ENCODE measurements at regions not wholly inside any gene's neighbourhood (a gene's known extent, or its start where the extent isn't known, plus 50 kb on each side); places are given as distances from the start of the nearest gene placed in this dataset.

DNA sequence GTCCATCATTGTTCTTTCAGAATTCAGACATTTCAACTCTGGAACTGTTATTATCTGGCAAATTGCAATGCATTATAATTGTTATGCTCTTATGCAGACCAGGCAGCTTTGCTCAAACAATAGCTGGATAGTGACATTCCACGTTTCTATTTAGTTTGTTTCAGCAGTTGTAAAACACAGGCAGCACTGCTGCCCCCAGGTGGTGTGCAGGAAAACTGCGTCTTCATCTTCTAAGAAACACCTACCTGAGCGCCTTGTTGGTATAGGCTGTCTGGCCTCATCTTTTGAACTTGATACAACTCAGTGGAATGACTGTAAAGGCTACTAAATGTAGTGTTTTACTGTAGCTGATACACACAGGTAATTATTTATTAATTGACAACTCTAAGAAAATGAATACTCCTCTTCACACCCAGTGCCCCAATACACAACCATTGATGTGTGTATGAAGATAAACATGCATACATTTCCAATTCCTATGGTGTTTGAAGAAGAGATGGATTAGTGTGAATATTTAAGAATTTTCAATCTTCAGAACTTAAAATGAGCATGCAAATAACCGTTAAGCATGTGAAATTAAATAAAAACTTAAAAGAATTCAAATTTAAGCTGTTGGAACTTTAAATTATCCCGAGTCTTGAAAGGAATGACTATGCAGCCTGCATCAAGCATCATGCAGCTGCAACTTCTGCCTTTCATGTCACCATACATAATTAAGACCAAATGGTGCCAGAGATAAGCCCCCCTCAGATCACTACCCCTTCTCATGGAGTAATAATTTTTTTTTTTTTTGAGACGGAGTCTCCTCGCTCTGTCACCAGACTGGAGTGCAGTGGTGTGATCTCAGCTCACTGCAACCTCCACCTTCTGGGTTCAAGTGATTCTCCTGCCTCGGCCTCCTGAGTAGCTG, 85.6 kb downstream of the CD8B2 start:
- no peak for DNase-seq (ENCODE audit: low read depth in 2 of 2)

DNA sequence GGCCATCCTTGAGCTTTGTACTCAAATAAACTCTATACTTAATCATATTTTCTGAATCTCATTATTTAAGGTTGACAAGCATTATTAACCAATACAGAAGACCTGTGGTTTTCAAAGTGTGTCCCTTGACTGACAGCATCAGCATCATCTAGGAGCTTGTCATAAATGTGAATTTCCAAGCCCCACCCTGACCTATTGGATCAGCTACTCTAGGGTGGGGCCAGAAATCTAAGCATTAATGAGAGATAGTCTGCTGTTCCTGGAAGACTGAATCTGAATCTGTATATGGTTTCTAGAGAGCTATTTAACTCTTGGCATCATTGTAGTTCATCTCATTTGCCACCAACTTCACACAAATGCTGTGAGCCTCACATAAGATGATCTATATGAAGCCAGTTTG, 86.6 kb downstream of the CD8B2 start:
- DNase-seq (ENCODE audit: low read depth in 2 of 2), result no peak

DNA sequence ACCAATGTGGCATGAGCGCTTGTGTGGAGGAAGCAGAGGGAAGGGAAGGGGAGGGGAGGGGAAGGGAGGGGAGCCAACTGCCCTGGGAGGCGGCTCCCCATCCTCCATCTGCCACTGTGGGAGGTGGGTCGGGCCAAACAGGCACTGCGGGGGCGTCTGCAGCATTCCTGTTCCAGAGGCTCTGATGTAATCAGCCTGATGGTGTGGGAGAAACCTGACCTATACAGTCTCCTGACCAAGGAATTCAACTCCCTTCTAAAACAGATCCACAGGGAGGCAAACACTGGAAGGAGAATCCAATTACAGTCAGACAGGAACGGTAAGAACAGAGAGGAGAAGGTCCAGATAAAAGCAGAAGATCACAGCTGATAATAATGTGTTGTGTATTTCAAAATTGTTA, 88.8 kb downstream of the CD8B2 start:
- DNase-seq (ENCODE audit: low read depth in 2 of 2), result peak; percentile 15 to 22

DNA sequence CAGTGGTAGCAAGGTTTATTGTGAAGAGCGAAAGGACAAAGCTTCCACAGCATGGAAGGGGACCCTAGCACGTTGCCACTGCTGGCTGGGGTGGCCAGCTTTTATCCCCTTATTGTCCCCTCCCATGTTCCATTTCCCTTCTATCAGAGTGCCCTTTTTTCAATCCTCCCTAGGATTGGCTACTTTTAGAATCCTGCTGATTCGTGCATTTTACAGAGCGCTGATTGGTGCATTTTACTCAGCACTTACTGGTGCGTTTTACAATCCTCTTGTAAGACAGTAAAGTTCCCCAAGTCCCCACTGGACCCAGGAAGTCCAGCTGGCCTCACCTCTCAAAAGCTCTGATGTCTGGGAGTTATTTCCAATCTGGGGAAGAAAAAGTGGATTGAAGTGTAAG, 90.1 kb downstream of the CD8B2 start:
- no peak for DNase-seq (ENCODE audit: low read depth in 2 of 2)

GRCh38 chr2:106579750-106580197, 92.6 kb downstream of the CD8B2 start:
- DNase-seq (ENCODE audit: low read depth in 2 of 2), result no peak

GRCh38 chr2:106580241-106580640, 93.1 kb downstream of the CD8B2 start:
- no peak for DNase-seq (ENCODE audit: low read depth in 2 of 2)

DNA sequence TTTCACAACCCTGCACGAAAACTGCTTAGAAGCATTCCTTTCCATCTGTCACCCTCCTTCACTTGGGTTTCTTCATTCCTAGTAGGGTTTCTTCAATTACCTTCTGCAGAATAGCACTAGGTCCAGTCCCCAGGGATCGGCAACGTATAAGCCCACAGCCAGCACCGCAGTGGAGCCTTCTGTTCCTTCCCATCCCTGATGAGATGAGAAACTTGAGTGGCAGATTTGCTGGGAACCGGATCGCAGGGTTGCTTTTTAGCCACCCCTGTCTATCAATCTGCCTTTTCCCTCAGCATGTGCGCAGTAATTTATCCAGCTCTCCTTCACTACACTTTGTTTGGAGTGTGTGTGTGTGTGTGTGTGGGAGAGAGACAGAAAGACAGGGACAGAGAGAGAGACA, 94.2 kb downstream of the CD8B2 start:
- no peak for DNase-seq (ENCODE audit: low read depth in 2 of 2)

GRCh38 chr2:106581755-106582147, 94.6 kb downstream of the CD8B2 start:
- no peak for DNase-seq (ENCODE audit: low read depth in 2 of 2)

DNA sequence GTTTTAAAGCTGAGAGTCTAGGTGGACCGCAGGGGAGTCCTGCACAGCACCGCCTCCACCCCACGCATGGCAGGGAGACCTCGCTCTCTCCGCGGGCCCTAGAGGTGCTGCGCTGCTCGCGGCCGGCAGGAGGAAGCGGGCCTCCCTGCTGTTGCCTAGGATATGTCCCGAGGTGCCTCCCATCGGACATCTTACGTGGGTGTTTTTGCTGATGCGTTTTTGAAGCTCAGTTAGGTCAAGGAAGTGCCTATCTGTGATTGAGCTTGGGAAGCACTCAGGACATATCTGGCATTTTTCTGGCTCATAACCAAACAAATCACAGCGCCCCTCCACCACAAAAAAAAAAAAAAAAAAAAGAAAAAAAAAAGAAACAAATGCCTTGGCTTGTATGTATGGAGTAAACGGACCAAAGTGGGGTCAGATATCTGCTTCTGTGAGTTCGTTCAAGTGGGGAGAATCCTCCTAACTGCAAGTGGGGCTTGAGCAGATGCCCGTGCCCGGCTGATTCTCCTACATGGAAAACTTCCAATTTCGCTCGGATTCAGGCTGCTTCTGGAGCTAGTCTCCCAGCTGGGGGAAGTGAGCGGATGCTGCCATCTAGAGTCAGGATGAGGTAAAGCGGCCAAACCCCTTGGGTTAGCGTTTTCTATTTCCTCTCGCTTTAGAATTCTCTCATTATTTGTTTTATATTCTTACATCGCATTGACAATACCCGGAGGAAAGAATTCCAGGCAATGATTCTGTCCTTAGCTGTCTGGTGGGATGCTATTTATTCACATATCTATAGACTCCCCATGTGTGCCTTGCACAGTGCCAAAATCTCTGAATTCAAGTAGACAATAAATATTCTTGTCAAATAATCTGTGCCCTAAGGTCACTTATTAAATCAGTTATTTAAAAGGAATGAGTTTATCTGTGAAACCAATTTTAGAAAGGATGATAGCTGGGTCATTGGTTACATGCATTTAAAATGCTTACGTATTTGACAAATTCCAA, 95.3 kb downstream of the CD8B2 start:
- DNase-seq (ENCODE audit: low read depth in 2 of 2), result peak; percentile 52

- DNase-seq (ENCODE audit: low read depth in 2 of 2), result no peak
Observed at GRCh38 chr2:106584304-106584954, 97.3 kb downstream of the CD8B2 start.

GRCh38 chr2:106596844-106597243, 109.7 kb downstream of the CD8B2 start:
- no peak for DNase-seq (ENCODE audit: low read depth in 2 of 2)

DNA sequence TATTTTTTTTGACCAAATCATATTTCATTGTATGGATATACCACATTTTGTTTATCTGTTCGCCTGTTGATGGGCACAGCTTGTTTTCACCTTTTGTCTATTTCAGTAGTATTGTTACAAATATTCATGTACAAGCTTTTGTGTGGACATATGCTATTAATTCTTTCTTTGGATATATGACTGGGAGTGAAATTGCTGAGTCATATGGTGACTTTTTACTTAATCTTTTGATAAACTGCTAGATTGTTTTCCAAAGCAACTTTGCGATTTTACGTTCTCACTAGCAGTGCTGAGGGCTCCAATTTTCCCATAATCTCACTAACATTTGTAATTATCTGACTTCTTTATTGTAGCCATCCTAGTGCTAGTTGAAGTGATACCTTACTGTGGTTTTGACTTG, 112.4 kb downstream of the CD8B2 start:
- DNase-seq (ENCODE audit: low read depth in 2 of 2), result no peak

DNA sequence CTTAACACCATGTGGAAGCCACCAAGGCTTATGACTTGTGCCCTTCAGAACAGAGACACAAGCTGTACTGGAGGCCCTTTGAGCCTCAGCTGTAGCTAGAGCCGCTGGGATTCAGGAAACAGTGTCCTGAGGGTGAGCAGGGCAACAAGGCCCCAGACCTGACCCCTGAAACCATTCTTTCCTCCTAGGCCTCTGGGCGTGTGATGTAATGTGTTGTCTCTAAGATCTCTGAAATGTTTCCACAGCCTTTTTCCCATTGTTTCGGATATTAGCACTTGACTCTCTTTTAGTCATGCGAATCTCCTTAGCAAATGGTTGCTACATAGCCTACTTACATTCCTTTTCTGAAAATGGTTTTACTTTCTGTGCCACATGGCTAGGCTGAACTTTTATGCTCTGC, 114.9 kb downstream of the CD8B2 start:
- no peak for DNase-seq (ENCODE audit: low read depth in 2 of 2)

DNA sequence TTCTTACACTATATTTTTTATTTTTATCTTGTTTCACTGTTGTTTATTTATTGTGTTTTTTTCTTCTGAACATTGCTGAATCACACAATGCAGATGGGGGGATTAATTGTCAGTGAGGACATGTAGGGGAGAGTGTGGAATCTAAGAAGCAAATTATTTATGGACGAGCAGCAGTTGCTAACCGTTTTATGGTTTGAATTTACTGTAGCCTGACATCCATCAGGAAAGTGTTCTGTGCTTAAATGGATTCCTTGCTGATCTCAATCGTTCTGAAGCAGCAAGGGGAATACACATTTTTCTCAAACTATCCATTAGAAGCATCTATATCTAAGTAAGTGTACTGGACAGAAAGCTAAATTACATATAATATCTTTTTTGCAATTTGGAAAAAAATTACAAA, 119.5 kb downstream of the CD8B2 start:
- DNase-seq (ENCODE audit: low read depth in 2 of 2), result no peak

DNA sequence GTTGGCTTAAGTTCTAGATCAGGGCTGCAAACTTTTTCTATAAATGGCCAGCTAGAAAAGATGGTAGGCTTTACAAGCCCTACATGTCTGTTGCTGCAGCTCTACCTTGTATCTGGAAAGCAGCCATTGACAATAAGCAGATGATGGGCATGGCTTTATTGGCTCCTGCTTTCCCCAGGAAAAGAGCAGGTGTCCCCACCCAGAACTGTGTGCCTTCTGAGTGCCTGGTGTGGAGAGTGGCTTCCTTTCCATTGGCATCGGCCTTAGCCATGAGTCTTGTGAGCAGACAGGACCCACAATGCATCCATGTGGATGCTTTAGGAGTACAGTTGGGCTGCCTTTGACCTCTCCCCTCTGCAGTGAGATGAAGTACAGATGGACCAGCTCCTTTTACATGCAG, 120.2 kb downstream of the CD8B2 start:
- no peak for DNase-seq (ENCODE audit: low read depth in 2 of 2)

DNA sequence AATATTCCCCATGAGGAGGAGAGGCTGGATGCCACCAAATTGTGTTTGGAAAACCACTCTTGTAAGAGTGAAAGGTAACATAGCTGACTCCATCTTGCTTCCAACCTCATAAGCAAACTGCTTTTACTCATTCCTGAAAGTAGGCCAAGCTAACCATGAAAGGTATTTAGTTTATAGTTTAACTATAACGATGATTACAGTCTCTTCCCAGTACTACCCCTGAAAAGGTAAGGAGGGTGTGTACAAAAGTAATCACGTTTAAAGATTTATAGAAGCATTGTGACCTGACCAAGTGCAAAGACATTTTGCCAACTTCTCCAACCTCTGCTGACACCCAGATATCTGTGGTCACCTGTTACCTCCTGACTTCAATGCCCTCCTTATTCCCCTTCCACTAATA, 122.6 kb downstream of the CD8B2 start:
- DNase-seq (ENCODE audit: low read depth in 2 of 2), result no peak

- DNase-seq (ENCODE audit: low read depth in 2 of 2), result no peak
Observed at GRCh38 chr2:106614511-106615291, 127.5 kb downstream of the CD8B2 start.

- DNase-seq (ENCODE audit: low read depth in 2 of 2), result no peak
Observed at GRCh38 chr2:106618614-106619013, 131.4 kb downstream of the CD8B2 start.

- DNase-seq (ENCODE audit: low read depth in 2 of 2), result no peak
Observed at GRCh38 chr2:106623456-106623855, 136.3 kb downstream of the CD8B2 start.

DNA sequence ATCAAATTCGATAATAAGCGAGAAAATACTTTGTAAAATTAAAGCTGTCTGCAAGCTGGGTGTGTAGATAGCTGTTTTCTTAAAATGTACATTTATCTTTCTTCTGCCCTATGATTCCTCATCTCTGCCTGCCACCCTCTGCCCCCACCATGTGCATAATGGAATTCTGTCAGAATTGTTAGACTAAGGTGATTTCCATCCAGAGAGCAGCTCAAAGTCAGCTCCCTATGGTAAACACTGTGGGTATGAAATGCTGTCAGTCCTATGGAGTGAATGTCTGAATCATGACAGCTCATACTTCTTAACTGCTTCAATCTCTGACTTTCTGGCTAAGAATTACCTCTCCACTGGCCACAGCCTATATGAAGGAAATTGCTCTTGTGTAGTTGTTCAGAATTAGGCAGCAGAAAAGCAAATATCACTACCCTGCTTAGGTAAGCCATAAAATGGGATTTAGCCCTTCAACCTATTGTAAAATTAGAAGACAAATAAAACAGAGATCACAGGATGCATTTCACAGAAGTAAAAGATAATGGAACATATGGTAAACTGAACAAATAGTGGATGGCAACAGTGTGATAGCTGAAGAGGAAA, 137.7 kb downstream of the CD8B2 start:
- no peak for DNase-seq (ENCODE audit: low read depth in 2 of 2)

DNA sequence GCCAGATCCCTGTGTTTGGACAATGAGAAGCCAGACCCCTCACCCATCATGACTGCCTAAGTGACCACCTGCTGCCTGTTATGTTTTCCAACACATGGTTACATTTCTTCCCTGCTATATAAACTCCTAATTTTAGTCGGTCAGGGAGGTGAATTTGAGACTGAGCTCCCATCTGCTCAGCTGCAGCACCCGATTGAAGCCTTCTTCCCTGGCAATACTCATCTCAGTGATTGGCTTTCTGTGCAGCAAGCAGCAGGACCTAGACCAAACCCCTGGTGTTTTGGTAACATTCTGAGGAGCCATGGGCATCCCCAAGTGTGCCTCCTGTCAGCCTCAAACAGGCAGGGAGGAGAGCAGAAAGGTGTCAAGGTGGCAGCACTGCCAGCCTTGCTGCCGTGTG, 141.2 kb downstream of the CD8B2 start:
- no peak for DNase-seq (ENCODE audit: low read depth in 2 of 2)

Data from fibroblast of skin of left biceps (primary cell).